HG02571 (cell line): ENCODE measurements at regions not wholly inside any gene's neighbourhood (a gene's known extent, or its start where the extent isn't known, plus 50 kb on each side); places are given as distances from the start of the nearest gene placed in this dataset.
"Not testable (repeated sequence)": the region's sequence is repeated elsewhere in the genome, so short reads cannot be mapped to it uniquely, and the experiment has no call there.

ENCODE experiments used
- ATAC-seq: cut with Tn5 transposase; IDR thresholded peaks from one replicate; pipeline ENCODE4 v1.9.1; 2021; ENCODE audit warnings: mild to moderate bottlenecking, moderate library complexity; ENCODE audit not compliant: unreplicated experiment

DNA sequence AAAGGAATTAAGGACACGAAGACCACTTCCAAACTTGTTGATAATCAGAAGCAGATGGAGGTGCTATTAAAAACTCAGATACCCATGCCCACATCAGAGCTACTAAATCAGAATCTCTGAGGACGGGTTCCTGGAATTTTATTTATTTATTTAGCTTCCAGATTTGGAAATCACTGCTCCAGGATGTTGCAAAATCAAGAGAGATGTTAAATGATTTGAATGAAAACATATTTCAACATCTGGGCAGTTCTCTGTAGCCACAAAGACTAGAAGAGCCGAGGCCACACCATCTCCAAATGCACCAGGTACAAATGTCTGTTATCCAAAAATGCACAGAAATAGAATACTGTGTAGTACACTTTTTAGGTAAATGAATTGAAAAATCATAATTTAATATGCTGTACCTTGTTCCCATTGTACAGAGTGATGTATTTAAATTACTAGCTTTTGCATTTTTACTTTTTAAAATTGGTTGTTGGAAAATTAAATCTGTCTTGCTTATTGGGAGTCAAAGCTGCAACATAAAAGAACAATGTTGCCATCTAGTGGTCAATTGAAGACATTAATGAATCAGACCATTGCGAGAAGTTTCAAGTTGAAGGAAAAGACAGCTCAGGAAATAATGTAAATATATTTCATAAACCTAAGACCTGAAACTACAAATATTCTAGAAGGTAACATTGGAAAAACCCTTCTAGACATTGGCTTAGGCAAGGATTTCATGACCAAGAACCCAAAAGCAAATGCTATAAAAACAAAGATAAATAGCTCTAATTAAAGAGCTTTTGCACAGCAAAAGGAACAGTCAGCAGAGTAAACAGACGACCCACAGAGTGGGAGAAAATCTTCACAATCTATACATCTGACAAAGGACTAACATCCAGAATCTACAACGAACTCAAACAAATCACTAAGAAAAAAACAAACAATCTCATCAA lies 151.3 kb upstream of the TTC29 start:
- no peak for ATAC-seq

DNA sequence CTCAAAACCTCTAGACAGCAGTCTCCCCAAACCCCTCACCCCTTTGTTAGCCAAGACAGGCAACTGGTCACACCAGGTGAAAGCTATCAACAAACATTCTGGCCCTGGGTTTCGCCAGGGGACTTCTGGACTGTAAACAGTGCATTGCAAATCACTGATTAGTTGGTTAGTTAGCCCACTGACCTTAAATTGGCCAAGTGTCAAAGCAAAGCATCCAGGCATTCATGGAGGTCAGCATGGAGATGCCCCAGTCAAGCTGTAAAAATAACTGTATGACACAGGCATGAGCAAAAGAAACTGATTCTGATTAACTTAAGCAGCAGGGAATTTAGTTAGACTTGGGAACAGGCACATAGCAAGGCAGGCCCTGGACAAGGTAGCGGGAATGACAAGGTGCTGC lies 156.0 kb upstream of the TTC29 start:
- ATAC-seq = no peak

DNA sequence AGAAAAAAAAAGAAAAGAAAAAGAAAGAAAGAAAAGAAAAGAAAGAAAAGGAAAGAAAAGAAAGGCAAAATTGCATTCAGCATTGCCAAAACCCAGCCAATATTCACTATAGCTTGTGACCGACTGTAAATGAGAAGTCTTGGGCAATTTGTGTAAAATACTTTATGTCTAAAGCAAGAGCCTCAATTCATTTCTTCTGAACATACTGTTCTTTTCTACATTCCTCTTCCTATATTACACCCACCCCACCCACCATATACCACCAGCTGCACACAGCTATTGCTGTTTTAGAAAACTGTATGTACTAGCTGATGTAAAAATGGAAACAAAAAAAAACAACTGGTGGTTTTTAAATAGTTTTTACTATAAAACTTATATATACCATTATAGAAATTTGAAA lies 156.9 kb upstream of the TTC29 start:
- no peak for ATAC-seq

DNA sequence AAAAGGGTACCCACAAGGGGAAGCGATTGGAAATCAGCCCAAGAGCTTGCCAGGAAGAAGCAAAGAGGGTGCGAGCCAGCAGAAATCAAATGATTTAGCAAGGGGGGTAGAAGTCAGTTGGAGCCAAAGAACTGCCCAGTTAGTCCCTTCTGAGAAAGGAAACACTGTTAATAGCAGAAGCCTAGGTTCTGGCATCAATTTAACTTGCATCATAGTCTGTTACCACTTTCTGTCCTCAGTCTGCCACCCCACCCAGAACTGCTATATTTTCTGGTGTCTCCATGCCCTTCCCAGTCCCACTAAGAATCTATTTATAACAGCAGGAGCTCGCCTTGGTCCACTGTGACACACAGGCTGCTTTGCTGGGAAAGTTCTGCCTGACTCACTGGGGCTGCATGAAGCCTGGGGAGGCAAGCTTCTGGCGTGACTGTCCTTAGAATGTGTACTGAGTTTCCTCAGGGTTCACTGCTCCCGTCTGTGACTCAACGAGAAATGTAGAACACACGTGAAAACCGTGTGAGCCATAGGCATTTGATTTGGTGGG lies 157.8 kb upstream of the TTC29 start:
- no peak for ATAC-seq

DNA sequence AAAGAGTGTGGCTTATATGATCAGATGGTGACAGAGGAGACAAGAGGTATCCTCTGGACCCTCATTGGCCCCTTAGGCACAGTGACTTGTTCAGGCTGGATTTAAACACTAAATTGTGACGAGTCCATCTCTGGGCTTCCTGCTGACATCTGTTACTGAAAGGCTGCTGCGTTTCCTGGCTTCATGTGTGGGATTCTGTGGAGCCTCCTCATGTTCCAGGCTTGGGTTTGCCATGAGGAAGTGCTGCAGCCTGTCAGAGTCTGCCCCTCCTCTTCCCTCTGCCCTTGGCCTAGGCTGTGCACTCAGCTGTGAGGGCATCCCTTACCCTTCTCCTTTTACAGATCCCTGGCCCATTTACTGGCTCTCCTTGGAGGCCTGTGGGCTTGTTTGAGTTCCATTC lies 159.1 kb upstream of the TTC29 start:
- no peak for ATAC-seq

DNA sequence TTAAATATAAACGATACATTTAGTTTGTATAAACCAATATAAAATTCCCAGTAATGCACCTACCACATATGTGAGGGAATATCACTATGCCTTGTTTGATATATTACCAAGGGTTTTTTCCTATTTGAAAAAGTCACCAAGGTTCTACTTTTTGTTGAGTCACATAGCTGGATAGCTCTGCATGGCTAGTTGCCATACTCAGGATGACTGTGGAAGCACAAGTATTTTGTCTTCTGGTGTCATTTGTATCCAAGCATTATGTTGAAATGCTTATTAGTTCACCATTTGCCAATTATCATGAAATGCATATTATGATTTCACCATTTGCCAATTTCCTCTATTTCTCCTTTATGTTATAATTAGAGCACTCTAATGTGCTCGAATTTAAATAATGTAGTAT lies 162.7 kb upstream of the TTC29 start:
- no peak for ATAC-seq

DNA sequence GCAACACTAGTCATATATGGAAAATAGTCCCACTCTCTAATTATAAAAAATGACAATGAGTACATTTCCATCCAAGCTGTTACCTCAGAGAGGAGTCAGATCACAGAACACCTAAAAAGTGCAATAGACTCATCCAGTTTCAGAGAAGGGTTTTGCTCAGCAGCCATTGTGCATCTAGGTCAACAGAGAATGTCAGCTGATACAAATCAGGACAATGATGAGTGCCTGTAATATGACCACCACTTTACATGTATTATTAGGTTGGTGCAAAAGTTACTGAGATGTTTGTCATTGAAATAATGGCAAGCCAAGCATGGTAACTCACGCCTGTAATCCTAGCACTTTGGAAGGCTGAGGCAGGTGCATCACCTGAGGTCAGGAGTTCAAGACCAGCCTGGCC lies 164.1 kb upstream of the TTC29 start:
- ATAC-seq = no peak

DNA sequence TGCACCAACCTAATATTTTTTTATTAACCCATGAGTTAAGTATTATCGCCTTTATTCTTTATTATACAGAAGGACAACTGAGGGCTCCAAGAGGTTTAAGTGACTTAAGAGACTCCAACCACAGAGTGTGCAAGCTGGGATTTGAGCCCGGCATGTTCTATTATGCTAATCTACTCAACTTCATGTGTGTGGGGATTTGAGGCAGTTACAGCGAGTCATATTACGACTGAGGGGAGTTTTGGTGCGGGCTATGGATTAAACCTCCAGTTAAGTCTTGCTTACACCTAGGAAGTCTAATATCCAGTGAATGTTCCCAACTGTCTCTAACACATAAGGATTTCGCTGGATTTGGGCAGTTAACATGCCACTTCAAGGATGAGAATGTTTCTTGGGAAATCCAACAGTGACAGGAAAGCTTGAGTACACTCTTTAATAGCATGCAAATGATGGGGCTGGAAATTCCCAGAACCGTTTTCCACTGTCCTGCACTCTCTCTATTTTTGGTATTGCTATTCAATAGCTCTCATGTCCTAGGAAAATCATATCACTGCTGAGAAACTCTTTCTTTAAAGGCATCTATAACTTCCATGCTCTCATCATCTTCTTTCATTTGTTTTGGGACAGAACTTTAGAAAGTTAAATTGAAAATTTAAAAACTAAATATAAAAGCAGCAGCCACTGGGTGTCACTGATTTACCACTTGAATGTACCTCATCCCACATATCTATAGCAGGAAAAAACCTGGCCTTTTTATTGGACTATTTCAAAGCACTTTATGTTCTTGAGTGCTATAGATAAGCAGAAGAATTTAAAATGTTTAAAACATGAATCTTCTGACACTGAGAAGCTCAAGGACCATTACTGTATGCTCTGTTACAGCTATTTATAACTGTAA lies 165.1 kb upstream of the TTC29 start:
- no peak for ATAC-seq

DNA sequence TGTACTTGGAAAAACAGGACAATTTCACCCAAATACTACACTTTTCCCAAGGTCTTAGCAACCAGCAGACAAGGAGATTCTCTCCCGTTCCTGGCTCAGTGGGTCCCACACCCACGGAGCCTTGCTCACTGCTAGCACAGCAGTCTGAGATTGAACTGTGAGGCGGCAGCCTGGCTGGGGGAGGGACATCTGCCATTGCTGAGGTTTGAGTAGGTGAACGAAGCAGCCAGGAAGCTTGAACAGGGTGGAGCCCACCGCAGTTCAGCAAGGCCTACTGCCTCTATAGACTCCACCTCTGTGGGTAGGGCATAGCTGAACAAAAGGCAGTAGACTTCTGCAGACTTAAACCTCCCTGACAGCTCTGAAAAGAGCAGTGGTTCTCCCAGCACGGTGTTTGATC lies 166.5 kb upstream of the TTC29 start:
- ATAC-seq = not testable (repeated sequence)

DNA sequence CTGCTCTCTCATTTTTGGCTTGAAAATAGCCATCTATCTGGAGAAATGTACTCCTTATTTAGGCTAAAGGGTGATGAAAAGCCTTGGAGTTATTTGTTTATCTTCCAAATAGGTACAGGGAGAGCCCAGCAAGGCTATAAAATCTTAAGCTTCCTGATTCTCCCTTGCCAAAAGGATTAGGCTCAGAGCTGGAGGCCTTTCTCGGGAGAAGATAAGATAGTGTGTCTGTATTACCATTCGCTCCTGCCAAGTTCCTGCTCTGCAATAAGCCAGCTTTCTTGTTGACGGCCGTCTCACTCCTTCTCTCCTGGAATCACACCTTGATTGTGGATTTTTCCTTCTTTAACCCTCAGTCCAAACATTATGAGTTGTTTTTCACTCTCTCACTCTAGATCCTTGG lies 171.8 kb upstream of the TTC29 start:
- ATAC-seq = no peak

DNA sequence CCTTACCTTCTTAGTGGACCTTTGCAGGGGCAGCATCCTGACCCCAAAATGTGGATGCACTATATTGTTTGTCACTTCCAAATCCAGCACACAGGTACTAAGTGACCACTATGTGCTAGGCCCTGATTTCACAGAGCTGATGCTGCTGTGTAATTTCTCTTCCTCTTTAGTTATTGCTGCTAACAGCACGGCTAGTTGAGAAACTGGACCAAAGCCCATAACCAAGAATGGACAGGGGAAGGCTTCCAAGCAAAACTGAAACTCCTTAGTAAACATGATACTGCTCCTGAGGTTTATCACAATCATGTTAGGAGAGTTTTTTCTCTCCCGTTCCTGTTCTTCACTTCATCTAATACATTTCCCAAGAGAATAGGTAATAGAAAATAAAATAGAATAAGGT lies 172.9 kb upstream of the TTC29 start:
- ATAC-seq = no peak

DNA sequence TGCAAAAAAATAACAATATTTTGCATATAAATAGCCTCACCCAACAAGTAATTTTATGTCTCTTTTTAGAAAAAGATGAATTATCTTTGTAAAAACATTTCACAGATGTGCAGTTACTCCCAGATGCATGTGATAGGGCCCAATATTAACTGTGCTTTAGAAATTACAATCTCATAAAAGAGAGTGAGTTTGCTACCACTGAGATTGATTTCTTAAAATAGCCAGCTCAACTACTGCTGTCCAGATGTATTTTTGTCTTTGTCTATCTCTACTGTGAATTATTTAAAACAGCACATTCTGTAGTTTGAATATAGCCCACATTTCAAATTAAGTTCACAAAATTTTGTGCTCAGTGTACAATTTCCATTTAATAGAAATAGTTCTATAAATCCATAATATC lies 177.0 kb upstream of the TTC29 start:
- no peak for ATAC-seq

DNA sequence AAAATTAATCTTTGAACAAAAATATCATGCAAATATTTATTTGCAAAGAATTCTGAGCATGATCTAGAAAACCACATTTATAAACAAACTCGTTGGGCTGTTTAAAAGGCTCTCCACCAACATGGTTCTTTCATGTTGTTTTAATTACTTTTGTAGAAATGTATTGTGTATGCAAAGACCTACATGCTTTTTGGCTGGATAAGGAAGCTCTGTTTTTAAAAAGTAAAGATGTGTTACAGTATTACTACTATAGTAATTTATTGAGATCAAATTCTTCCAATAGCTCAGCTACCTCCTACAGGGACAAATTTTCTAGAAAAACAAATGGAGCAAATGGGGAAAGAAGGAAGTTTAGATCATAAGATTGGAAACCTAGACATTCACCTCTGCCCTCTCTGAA lies 177.5 kb upstream of the TTC29 start:
- ATAC-seq = no peak

DNA sequence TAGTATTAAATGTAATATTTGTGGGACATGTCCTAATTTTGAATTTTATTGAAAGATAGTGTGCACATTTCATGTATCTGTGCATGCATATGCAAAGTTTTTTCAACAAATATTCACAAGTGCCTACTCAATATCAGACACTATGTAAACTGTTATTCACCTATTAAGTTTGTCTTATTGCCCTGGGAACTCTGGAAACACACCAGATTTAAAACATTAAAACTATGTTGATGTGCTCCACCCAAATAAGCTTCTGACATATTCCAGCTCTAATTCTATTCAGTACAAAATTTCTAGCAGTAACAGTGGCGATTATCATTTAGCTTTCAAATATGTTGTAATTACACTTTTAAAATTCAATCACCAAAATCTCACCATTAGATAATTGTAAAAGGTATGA lies 183.1 kb upstream of the TTC29 start:
- ATAC-seq = no peak

DNA sequence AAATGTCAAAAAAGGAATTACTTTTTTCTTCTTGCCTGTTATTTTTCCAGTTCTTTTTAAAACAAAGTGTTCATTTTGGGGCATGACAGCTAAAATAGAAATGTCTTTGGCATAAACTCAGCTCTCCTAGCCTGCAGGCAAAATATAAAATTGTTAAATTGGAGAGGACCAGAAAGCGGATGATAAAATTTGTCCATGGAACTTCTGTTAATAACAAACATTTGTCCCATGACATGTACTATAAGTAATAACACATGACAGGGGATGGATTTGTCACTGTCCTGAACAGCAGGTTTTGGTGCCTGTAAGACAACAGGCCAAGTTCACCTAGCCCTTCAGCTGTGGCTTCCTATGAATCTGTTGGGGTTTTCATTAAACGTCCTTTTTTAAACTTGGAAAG lies 184.0 kb upstream of the TTC29 start:
- no peak for ATAC-seq

DNA sequence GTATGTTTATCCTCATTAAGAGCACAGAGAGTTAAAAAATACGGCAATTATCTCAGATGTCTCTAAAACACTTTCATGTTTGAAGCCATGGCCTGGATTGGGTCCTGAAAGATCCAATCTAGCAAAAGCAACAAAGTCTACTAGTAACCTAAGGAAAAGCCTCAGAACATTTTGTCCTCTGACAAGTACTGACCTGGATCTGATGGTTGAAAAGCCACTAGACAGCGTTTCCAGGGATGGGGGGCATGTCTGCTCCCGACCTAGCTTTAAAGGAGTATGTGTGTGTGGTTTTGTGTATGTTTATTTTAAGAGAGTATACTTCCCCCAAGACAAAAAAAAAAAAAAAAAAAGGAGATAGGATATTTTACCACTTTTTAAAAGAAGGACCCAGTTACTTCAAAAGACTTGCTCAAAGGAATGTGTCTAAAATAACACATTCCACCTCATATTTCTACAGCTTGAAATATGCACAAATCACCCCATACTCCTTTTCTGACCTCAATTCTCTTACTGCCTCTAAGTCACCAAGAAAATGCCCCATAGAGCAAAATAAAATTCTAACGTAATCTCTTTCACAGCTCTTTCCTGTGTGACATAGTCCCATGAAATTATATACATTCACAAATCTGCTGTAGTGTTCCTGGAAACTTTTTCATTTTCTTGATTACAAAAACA lies 189.0 kb upstream of the TTC29 start:
- ATAC-seq = no peak

DNA sequence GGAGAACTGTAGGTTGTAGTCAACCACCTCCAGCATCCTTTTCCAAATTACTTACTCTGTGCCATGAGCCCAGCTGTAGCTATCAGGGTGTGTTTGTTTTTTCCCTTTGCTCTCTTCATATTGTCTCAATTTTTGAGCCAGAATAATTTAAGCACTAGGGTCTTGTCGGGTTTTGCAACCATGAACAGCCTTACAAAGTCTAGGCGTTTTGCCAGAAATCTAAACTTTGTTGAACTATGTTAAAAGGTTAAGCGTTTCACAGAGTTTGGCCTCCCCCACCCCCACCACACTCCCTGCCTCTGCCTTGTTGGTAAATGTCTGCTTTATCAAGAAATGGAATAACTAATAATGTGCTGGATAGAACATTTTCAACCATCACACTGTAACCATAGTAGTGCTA lies 190.6 kb upstream of the TTC29 start:
- ATAC-seq = no peak

DNA sequence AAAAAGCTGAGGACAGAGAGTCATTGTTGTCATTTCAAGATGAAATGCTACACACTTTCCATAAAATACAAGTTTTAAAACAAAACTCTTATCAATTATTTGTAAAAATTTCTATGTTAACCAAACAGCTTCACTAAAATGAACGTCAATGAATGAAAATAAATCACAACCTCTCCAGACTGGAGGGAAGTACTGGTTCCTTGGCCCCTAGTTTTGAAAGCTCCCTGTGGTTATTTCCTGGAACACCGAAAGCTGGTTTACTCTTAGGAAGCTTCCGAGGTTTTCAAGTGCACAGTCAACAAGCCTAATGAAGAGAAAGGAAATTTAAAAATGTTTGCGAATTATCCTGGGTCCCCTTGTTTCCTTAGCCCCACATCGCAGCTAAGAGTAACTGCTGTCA lies 191.1 kb upstream of the TTC29 start:
- no peak for ATAC-seq

DNA sequence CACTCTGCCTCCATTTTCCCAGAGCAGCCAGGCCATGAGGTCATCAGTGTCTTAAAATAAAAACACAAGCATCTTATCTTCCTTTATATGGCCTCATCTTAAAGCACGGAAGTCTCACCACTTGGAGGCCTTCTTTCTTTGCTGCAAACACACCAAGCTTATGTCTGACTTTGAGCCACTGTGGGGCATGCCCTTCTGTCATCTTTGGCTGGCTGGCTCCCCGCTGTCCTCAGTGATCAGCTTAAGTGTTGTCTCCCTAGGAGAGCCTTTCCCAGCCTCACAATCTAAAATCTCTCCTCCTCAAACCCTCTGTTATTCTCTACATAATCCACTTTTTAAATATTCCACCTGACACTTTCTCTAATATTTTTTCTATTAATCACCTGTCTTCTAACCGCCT lies 191.6 kb upstream of the TTC29 start:
- no peak for ATAC-seq

DNA sequence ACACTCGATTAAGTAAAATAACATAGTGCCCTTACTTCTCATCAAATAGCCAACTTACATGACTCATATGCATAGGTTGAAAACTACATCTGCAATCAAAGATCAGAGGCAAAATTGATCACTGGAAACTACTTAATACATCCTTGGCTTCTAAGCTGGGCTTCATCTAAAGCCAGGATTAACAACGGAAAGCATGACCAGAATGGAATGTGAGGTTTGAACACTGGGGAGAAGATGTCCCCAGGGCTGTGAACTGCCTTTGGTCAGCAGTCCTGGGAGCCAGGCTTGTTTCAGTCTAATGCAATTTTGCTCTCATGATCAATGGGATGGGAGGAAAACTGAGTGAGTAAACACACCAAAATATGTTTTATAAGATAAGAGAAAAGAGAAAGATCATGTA lies 192.5 kb upstream of the TTC29 start:
- no peak for ATAC-seq
